ENCODE measurements at regions not wholly inside any gene's neighbourhood (a gene's known extent, or its start where the extent isn't known, plus 50 kb on each side); places are given as distances from the start of the nearest gene placed in this dataset.

GRCh38 chr6:4611429-4612129, 164.6 kb upstream of the CDYL start:
- H3K9ac ChIP-seq (ENCODE audit: low read depth, low read length): no peak overlapping the region
- no peaks in the 10 kb centered on the region for H3K36me3 ChIP-seq (ENCODE audit: insufficient read depth, low read depth, low read length)
- H3K27ac ChIP-seq (ENCODE audit: low read length): no peak overlapping the region
- H3K27me3 ChIP-seq (ENCODE audit: insufficient read depth, low read length): no peaks in the 10 kb centered on the region
- H3K4me1 ChIP-seq (ENCODE audit: insufficient read depth, low read length): no peaks in the 10 kb centered on the region
- H3K4me3 ChIP-seq (ENCODE audit: low read length): no peak overlapping the region
- H3K9me3 ChIP-seq (ENCODE audit: insufficient read depth, low read depth, low read length): no peaks in the 10 kb centered on the region

DNA sequence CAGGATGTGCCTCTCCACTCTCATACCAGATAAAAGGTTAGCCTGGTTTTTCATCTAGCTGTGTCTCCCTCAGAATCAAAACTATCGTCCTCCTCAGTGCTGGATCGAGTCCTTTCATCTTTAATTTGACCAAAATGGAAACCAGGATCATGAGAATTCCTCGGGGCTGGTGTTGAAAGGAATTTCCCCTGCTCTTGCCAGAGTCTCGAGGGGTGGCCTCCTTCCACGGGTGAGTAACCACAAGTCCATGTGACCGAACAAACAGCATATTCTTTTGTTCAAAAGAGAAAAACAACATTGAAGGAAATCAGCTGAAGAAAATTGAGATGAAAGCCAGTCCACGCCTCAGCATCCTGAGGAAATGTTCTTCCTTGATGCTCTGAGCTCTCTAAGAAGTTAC, 165.9 kb upstream of the CDYL start:
- Histone ChIP-seq H3K4me3 (ENCODE audit: low read length) (no peak overlapping the region), H3K27ac (ENCODE audit: low read length) (no peak overlapping the region), H3K27me3 (ENCODE audit: insufficient read depth, low read length) (no peaks in the 10 kb centered on the region), H3K9me3 (ENCODE audit: insufficient read depth, low read depth, low read length) (no peaks in the 10 kb centered on the region), H3K4me1 (ENCODE audit: insufficient read depth, low read length) (no peaks in the 10 kb centered on the region), H3K36me3 (ENCODE audit: insufficient read depth, low read depth, low read length) (no peaks in the 10 kb centered on the region), H3K9ac (ENCODE audit: low read depth, low read length) (no peak overlapping the region)

GRCh38 chr6:4608361-4609115, 167.7 kb upstream of the CDYL start:
- Histone ChIP-seq H3K9me3 (ENCODE audit: insufficient read depth, low read depth, low read length) (no peaks in the 10 kb centered on the region), H3K27ac (ENCODE audit: low read length) (no peak overlapping the region)

DNA sequence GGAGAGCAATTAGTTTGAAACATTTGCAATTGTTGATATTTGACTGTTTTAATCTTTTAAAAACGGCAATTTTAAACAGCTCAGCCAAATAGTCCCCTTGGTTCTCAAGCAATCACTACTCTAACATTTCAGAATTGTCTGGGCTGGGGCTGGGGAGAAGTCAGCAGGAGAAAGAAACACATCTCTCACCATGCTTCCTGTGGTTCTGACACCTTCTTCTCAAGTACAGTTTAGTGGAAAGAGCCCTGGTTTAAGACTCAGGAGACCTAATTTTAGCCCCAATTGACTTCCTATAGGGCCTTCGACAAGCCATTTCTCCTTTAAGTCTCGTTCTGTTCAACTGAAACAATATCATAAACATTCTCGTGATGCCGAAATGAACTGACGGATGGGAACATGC, 168.4 kb upstream of the CDYL start:
- Histone ChIP-seq H3K9me3 (ENCODE audit: insufficient read depth, low read depth, low read length) (no peaks in the 10 kb centered on the region), H3K9ac (ENCODE audit: low read depth, low read length) (no peak overlapping the region), H3K36me3 (ENCODE audit: insufficient read depth, low read depth, low read length) (no peaks in the 10 kb centered on the region), H3K27me3 (ENCODE audit: insufficient read depth, low read length) (no peaks in the 10 kb centered on the region), H3K4me1 (ENCODE audit: insufficient read depth, low read length) (no peaks in the 10 kb centered on the region), H3K4me3 (ENCODE audit: low read length) (no peak overlapping the region), H3K27ac (ENCODE audit: low read length) (no peak overlapping the region)

More at GRCh38 chr6:4608361-4609115, 167.7 kb upstream of the CDYL start:
- no peaks in the 10 kb centered on the region for H3K4me1 ChIP-seq (ENCODE audit: insufficient read depth, low read length)
- no peaks in the 10 kb centered on the region for H3K36me3 ChIP-seq (ENCODE audit: insufficient read depth, low read depth, low read length)
- H3K9ac ChIP-seq (ENCODE audit: low read depth, low read length): no peak overlapping the region
- no peak overlapping the region for H3K4me3 ChIP-seq (ENCODE audit: low read length)
- H3K27me3 ChIP-seq (ENCODE audit: insufficient read depth, low read length): no peaks in the 10 kb centered on the region

DNA sequence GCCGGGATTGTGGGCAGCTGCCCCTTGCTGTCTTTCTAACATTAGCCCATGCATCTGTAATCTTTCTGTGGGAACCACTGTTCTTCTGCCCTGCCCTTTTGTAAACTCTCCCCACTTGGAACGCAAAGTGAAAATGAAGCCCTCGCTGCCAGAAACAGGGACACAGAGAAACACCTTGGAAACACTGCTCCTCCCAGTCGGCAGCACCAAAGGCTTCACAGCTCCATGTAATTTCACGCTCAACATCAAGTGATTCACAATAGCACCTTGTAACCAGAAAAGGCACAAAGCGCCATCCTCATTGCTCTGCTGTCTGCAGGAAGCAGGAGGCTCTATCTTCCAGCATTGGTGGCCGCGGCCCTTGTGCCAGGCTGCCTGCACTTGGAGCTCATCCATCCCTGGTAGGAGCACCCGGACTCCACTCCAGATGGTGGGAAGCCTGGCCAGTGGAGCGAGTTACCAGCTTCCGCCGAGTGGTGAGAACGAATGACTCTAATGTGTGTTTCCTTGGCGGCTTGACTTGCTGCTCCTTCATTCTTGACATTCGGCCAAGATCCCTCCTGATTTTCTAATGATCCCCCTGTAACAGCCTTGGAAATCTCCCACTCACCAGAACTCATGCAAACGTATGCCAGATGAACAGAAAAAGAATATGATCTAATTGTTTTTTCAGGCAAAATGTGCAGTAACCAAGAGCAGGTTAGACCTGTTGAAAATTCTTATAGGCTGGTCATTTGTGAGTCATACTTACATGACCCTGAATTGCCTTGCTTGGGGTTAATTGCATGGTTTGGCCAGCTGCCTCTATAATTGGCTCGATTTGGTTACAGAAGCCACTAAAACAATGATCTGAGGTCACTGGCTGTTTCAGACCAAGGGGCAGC, 169.1 kb upstream of the CDYL start:
- no peaks in the 10 kb centered on the region for H3K27me3 ChIP-seq (ENCODE audit: insufficient read depth, low read length)
- H3K27ac ChIP-seq (ENCODE audit: low read length): no peak overlapping the region
- H3K4me1 ChIP-seq (ENCODE audit: insufficient read depth, low read length): no peaks in the 10 kb centered on the region
- no peak overlapping the region for H3K9ac ChIP-seq (ENCODE audit: low read depth, low read length)
- no peaks in the 10 kb centered on the region for H3K36me3 ChIP-seq (ENCODE audit: insufficient read depth, low read depth, low read length)
- no peak overlapping the region for H3K4me3 ChIP-seq (ENCODE audit: low read length)
- H3K9me3 ChIP-seq (ENCODE audit: insufficient read depth, low read depth, low read length): no peaks in the 10 kb centered on the region

GRCh38 chr6:4606016-4606415, 170.2 kb upstream of the CDYL start:
- H3K27ac ChIP-seq (ENCODE audit: low read length): no peak overlapping the region
- H3K9ac ChIP-seq (ENCODE audit: low read depth, low read length): no peak overlapping the region
- H3K9me3 ChIP-seq (ENCODE audit: insufficient read depth, low read depth, low read length): no peaks in the 10 kb centered on the region
- no peak overlapping the region for H3K4me3 ChIP-seq (ENCODE audit: low read length)
- no peaks in the 10 kb centered on the region for H3K4me1 ChIP-seq (ENCODE audit: insufficient read depth, low read length)
- no peaks in the 10 kb centered on the region for H3K36me3 ChIP-seq (ENCODE audit: insufficient read depth, low read depth, low read length)
- no peaks in the 10 kb centered on the region for H3K27me3 ChIP-seq (ENCODE audit: insufficient read depth, low read length)

- no peaks in the 10 kb centered on the region for H3K36me3 ChIP-seq (ENCODE audit: insufficient read depth, low read depth, low read length)
- no peak overlapping the region for H3K9ac ChIP-seq (ENCODE audit: low read depth, low read length)
- no peak overlapping the region for H3K4me3 ChIP-seq (ENCODE audit: low read length)
- no peaks in the 10 kb centered on the region for H3K9me3 ChIP-seq (ENCODE audit: insufficient read depth, low read depth, low read length)
- no peak overlapping the region for H3K27ac ChIP-seq (ENCODE audit: low read length)
- no peaks in the 10 kb centered on the region for H3K4me1 ChIP-seq (ENCODE audit: insufficient read depth, low read length)
- no peaks in the 10 kb centered on the region for H3K27me3 ChIP-seq (ENCODE audit: insufficient read depth, low read length)
Measured at GRCh38 chr6:4603856-4604369, 172.3 kb upstream of the CDYL start.

DNA sequence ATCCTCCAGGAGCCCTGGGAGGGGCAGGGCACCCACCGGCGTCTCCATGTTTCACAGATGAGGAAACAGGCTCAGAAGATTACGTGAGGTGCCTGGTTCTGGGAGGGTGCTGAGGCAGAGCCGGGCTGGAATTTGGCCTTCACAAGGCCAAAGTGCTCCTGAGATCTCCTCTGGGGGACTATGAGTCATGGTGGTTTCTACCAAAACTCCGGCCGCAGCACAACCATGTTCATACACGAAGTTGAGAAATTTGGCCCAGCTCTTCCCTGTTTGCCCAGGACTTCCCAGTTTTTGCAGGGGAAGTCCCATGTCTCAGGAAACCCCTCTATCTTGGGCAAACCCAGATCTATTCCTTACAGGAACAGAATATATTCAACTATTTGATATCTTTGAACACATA, 172.9 kb upstream of the CDYL start:
- H3K9ac ChIP-seq (ENCODE audit: low read depth, low read length): no peak overlapping the region
- no peaks in the 10 kb centered on the region for H3K4me1 ChIP-seq (ENCODE audit: insufficient read depth, low read length)
- no peaks in the 10 kb centered on the region for H3K9me3 ChIP-seq (ENCODE audit: insufficient read depth, low read depth, low read length)
- H3K27me3 ChIP-seq (ENCODE audit: insufficient read depth, low read length): no peaks in the 10 kb centered on the region
- no peak overlapping the region for H3K4me3 ChIP-seq (ENCODE audit: low read length)
- H3K27ac ChIP-seq (ENCODE audit: low read length): no peak overlapping the region
- no peaks in the 10 kb centered on the region for H3K36me3 ChIP-seq (ENCODE audit: insufficient read depth, low read depth, low read length)

GRCh38 chr6:4599924-4600323, 176.3 kb upstream of the CDYL start:
- no peak overlapping the region for H3K4me3 ChIP-seq (ENCODE audit: low read length)
- H3K27me3 ChIP-seq (ENCODE audit: insufficient read depth, low read length): no peaks in the 10 kb centered on the region
- no peaks in the 10 kb centered on the region for H3K9me3 ChIP-seq (ENCODE audit: insufficient read depth, low read depth, low read length)
- H3K4me1 ChIP-seq (ENCODE audit: insufficient read depth, low read length): no peaks in the 10 kb centered on the region
- H3K36me3 ChIP-seq (ENCODE audit: insufficient read depth, low read depth, low read length): no peaks in the 10 kb centered on the region
- H3K9ac ChIP-seq (ENCODE audit: low read depth, low read length): no peak overlapping the region
- H3K27ac ChIP-seq (ENCODE audit: low read length): no peak overlapping the region

DNA sequence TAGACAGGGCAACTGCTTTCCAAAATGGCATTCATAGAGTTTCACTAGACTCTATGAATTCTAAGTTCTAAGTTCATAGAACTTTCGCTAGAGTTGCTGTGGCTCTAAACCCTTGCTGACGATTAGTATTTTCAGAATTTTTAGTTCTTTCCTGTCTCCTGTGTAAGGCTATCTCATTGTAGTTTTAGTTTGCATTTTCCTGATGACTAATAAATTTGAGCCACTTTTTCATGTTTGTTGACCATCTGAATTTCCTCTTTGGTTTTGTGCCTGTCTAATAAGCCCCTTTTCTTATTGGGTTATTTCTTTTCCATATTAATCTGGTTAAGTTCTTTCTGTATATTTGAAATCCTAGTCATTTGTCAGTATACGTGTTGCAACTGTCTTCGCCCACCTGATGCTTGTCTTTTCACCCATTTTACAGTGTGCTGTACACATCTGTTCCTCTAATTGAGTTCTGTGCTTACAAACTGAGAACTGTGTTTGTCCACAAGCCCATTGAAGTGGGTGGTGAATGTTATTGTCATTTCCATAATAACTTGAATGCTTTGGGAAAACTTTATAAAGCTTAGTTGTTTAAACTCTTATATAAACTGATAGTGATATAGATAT, 177.7 kb upstream of the CDYL start:
- H3K4me3 ChIP-seq (ENCODE audit: low read length): no peak overlapping the region
- no peak overlapping the region for H3K27ac ChIP-seq (ENCODE audit: low read length)
- H3K9me3 ChIP-seq (ENCODE audit: insufficient read depth, low read depth, low read length): no peaks in the 10 kb centered on the region
- no peak overlapping the region for H3K9ac ChIP-seq (ENCODE audit: low read depth, low read length)
- no peaks in the 10 kb centered on the region for H3K36me3 ChIP-seq (ENCODE audit: insufficient read depth, low read depth, low read length)
- no peaks in the 10 kb centered on the region for H3K27me3 ChIP-seq (ENCODE audit: insufficient read depth, low read length)
- H3K4me1 ChIP-seq (ENCODE audit: insufficient read depth, low read length): no peaks in the 10 kb centered on the region

DNA sequence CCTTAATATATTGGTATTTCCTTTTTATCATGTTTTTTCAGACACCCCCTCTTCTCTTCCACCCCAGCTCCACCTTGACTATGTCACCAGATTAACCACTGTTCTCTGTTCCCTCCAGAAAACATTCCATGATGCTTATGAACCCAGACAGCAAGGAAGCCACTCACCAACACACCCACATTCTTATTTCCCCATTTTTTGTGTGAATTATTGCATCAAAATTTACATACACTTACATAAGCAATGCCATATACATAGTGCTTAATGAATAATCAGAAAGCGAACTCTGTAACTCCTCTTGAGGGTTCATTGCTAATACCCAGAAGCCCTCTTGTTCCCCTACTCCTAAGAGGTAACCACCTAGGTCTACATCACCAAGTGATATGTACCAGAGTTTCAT, 182.3 kb upstream of the CDYL start:
- Histone ChIP-seq H3K36me3 (ENCODE audit: insufficient read depth, low read depth, low read length) (no peaks in the 10 kb centered on the region), H3K9ac (ENCODE audit: low read depth, low read length) (no peak overlapping the region), H3K4me1 (ENCODE audit: insufficient read depth, low read length) (no peaks in the 10 kb centered on the region), H3K9me3 (ENCODE audit: insufficient read depth, low read depth, low read length) (no peaks in the 10 kb centered on the region), H3K27me3 (ENCODE audit: insufficient read depth, low read length) (no peaks in the 10 kb centered on the region; the same call in 1 of the 2 replicates), H3K4me3 (ENCODE audit: low read length) (no peak overlapping the region), H3K27ac (ENCODE audit: low read length) (no peak overlapping the region)

Measured in iPS-20b (cell line).